GM12872 (cell line): ENCODE measurements at regions not wholly inside any gene's neighbourhood (a gene's known extent, or its start where the extent isn't known, plus 50 kb on each side); places are given as distances from the start of the nearest gene placed in this dataset.

Experiments
- CTCF ChIP-seq: IDR thresholded peaks from 3 replicates; pipeline ENCODE4 v1.5.1; 2011; ENCODE audit warnings: low read depth, mild to moderate bottlenecking, low read length, moderate library complexity; ENCODE audit not compliant: insufficient read depth

DNA sequence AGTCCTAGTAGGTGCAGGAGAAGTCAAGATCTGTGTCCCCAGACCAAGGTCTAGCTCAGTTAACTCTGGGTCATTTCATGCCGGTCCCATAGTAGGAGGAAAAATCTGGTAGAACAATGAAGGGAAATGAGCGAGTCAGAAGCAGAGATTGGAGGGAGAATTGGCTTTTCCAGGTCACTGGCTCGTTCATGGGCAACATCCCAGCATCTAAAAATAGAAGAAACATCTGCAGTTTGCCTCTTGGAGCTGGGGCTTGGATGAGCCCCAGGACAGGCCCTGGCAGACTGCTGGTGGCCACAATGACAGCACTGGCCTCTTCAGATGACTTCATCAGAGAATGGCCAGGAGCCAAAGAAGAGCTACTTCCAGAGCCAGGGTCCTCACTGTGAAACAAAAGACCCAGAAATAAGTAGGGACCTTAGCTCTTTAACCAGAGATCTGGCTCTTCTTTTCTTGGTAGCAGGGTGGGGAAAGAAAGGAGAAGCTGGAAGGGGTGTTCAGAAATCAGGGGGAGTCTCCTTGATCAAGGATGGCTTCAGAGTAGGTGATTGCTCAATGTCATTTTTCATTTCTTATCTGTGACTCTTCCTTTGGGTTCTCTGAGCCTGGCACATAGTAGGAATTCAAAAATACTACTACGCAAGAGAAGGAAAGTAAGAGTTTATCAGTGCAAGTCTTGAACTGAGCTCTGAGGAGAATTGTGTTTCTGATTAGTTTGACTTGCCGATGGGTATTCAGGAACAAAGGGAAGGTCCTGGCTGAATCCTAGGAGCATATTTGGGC lies 102.6 kb downstream of the TMPRSS5 start:
- no peak for TF ChIP-seq CTCF

GRCh38 chr11:113602483-113602882 lies 103.6 kb downstream of the TMPRSS5 start:
- no peak for TF ChIP-seq CTCF

GRCh38 chr11:113596658-113597057 lies 109.5 kb downstream of the TMPRSS5 start:
- TF ChIP-seq CTCF = no peak

- TF ChIP-seq CTCF = no peak
Measured at GRCh38 chr11:113595810-113596594, 110.1 kb downstream of the TMPRSS5 start.

GRCh38 chr11:113593698-113594308 lies 112.3 kb downstream of the TMPRSS5 start:
- TF ChIP-seq CTCF = no peak

GRCh38 chr11:113591117-113591516 lies 115.0 kb downstream of the TMPRSS5 start:
- TF ChIP-seq CTCF = no peak

GRCh38 chr11:113587308-113587739 lies 112.1 kb upstream of the DRD2 start:
- no peak for TF ChIP-seq CTCF
